HEK293 (cell line): ENCODE measurements at regions not wholly inside any gene's neighbourhood (a gene's known extent, or its start where the extent isn't known, plus 50 kb on each side); places are given as distances from the start of the nearest gene placed in this dataset.

Experiments
- CTCF ChIA-PET: fragments of 350-600 bp; formaldehyde crosslinking; extraction: SDS; loops from one replicate; lab custom pipeline; 2021; ENCODE audit warnings: antibody characterized with exemption; lab: Yijun Ruan, JAX
- POLR2A ChIA-PET: fragments of 300-600 bp; formaldehyde crosslinking; extraction: SDS; loops from one replicate; lab custom pipeline; 2020; ENCODE audit warnings: antibody characterized with exemption, inconsistent platforms; lab: Yijun Ruan, JAX
- H3K27ac ChIP-seq: fragments of 200-500 bp; sonication (Bioruptor generic); 2 replicates; pipeline ENCODE4 v1.5.1; 2014; ENCODE audit warnings: low read depth, low read length, control low read depth, inconsistent platforms; ENCODE audit errors: extremely low read depth
- H3K36me3 ChIP-seq, 2 experiments: fragments of 200-500 bp in 1 of 2; sonication (Bioruptor generic) in 1 of 2; 1 replicate in 1 of 2; 2 replicates in 1 of 2; pipeline ENCODE4 v1.5.1; 2014 to 2017; ENCODE audit warnings: inconsistent platforms in 2 of 2, low read length in 2 of 2; ENCODE audit not compliant: control insufficient read depth in 2 of 2, insufficient read depth in 1 of 2
- H3K4me1 ChIP-seq: fragments of 200-500 bp; sonication (Bioruptor generic); 2 replicates; pipeline ENCODE4 v1.5.1; 2014; ENCODE audit warnings: mild to moderate bottlenecking, low read length, inconsistent platforms; ENCODE audit not compliant: control insufficient read depth, insufficient read depth
- H3K4me3 ChIP-seq: 2 replicates; pipeline ENCODE4 v1.5.1; 2011; ENCODE audit warnings: low read depth, mild to moderate bottlenecking, control low read depth, low read length, moderate library complexity
- H3K9me3 ChIP-seq: fragments of 200-500 bp; sonication (Bioruptor generic); 2 replicates; pipeline ENCODE4 v1.5.1; 2014; ENCODE audit warnings: low read depth, low read length, inconsistent platforms; ENCODE audit not compliant: control insufficient read depth, insufficient read depth
- ATF2 ChIP-seq: fragments of 450-650 bp; formaldehyde crosslinking; IDR thresholded peaks from 2 replicates; pipeline ENCODE4 v1.5.1; 2016; ENCODE audit warnings: missing biosample characterization, missing genetic modification characterization, low read depth
- BCL6B ChIP-seq: fragments of 450-650 bp; formaldehyde crosslinking; IDR thresholded peaks from 2 replicates; pipeline ENCODE4 v1.5.1; 2017; ENCODE audit warnings: missing biosample characterization, missing genetic modification characterization
- HOXA7 ChIP-seq: sonication (generic); formaldehyde crosslinking; IDR thresholded peaks from 2 replicates; pipeline ENCODE4 v1.8.1; 2022; ENCODE audit warnings: missing genetic modification reagents, borderline replicate concordance
- KLF9 ChIP-seq: fragments of 450-650 bp; formaldehyde crosslinking; IDR thresholded peaks from 2 replicates; pipeline ENCODE4 v1.5.1; 2016; ENCODE audit warnings: missing biosample characterization, missing genetic modification characterization, low read depth
- OVOL3 ChIP-seq: fragments of 450-650 bp; formaldehyde crosslinking; IDR thresholded peaks from 2 replicates; pipeline ENCODE4 v1.5.1; 2016; ENCODE audit warnings: missing biosample characterization, missing genetic modification characterization
- PRDM10 ChIP-seq: fragments of 450-650 bp; formaldehyde crosslinking; IDR thresholded peaks from 2 replicates; pipeline ENCODE4 v1.5.1; 2016; ENCODE audit warnings: missing biosample characterization, missing genetic modification characterization
- RBAK ChIP-seq: fragments of 450-650 bp; formaldehyde crosslinking; IDR thresholded peaks from 2 replicates; pipeline ENCODE4 v1.5.1; 2016; ENCODE audit warnings: missing biosample characterization, missing genetic modification characterization
- TCF7L2 ChIP-seq: IDR thresholded peaks from 2 replicates; pipeline ENCODE4 v1.6.1; 2011; ENCODE audit warnings: low read depth, mild to moderate bottlenecking, inconsistent platforms, low read length, moderate library complexity, borderline replicate concordance
- ZFP41 ChIP-seq: fragments of 450-650 bp; formaldehyde crosslinking; IDR thresholded peaks from 2 replicates; pipeline ENCODE4 v1.5.1; 2016; ENCODE audit warnings: missing biosample characterization, missing genetic modification characterization, borderline replicate concordance
- ZNF354C ChIP-seq: fragments of 450-650 bp; formaldehyde crosslinking; IDR thresholded peaks from 2 replicates; pipeline ENCODE4 v1.5.1; 2016; ENCODE audit warnings: missing biosample characterization, missing genetic modification characterization, low read depth, borderline replicate concordance
- ZNF362 ChIP-seq: fragments of 450-650 bp; formaldehyde crosslinking; IDR thresholded peaks from 2 replicates; pipeline ENCODE4 v1.5.1; 2016; ENCODE audit warnings: missing biosample characterization, missing genetic modification characterization
- ZNF654 ChIP-seq: fragments of 450-650 bp; formaldehyde crosslinking; IDR thresholded peaks from 2 replicates; pipeline ENCODE4 v1.5.1; 2016; ENCODE audit warnings: low read depth, missing biosample characterization, missing genetic modification characterization
- ZNF670 ChIP-seq: fragments of 450-650 bp; formaldehyde crosslinking; IDR thresholded peaks from 2 replicates; pipeline ENCODE4 v1.5.1; 2016; ENCODE audit warnings: missing biosample characterization, missing genetic modification characterization, low read depth
- ZSCAN18 ChIP-seq: fragments of 450-650 bp; formaldehyde crosslinking; IDR thresholded peaks from 2 replicates; pipeline ENCODE4 v1.5.1; 2016; ENCODE audit warnings: missing biosample characterization, missing genetic modification characterization
- ZXDB ChIP-seq: fragments of 450-650 bp; formaldehyde crosslinking; IDR thresholded peaks from 2 replicates; pipeline ENCODE4 v1.5.1; 2016; ENCODE audit warnings: missing biosample characterization, missing genetic modification characterization

GRCh38 chr3:82409842-82410241, 648.4 kb upstream of the GBE1 start:
- Histone ChIP-seq H3K4me1 (no peaks in the 10 kb centered on the region), H3K4me3 (no peak overlapping the region), H3K9me3 (no peaks in the 10 kb centered on the region), H3K36me3 (no peaks in the 10 kb centered on the region), H3K27ac (no peak overlapping the region)
- POLR2A ChIA-PET = no interaction called here
- CTCF ChIA-PET = interaction anchor here (0.7 kb wide), 1 partner anchor 992 kb away, joined by 3 read pairs; no protein-coding TSS in a partner anchor
- no peak for TF ChIP-seq ZNF354C (tag by site-specific recombination)
- TF ChIP-seq ZNF670 (tag by site-specific recombination) = no peak

GRCh38 chr3:82392203-82392775, 630.8 kb upstream of the GBE1 start:
- Histone ChIP-seq H3K27ac (no peak overlapping the region), H3K9me3 (no peaks in the 10 kb centered on the region), H3K4me1 (no peaks in the 10 kb centered on the region), H3K36me3 (no peaks in the 10 kb centered on the region), H3K4me3 (no peak overlapping the region)
- TF ChIP-seq ZSCAN18 (tag by site-specific recombination) (no peak), KLF9 (no peak), OVOL3 (no peak), ATF2 (tag by site-specific recombination) (no peak), HOXA7 (CRISPR knock-in tag) (no peak)
- ChIA-PET POLR2A (no interaction called here), CTCF (no interaction called here)

GRCh38 chr3:82390868-82391267, 629.4 kb upstream of the GBE1 start:
- POLR2A ChIA-PET = no interaction called here
- H3K4me3 ChIP-seq = no peak overlapping the region
- no peaks in the 10 kb centered on the region for H3K9me3 ChIP-seq

GRCh38 chr3:82386647-82387046, 625.2 kb upstream of the GBE1 start:
- no peaks in the 10 kb centered on the region for H3K9me3 ChIP-seq
- TF ChIP-seq ZXDB (tag by site-specific recombination) = no peak
- no peak for TF ChIP-seq BCL6B (tag by site-specific recombination)
- TF ChIP-seq ZNF670 (tag by site-specific recombination) = no peak
- TF ChIP-seq TCF7L2 = no peak
- no peak for TF ChIP-seq PRDM10 (tag by site-specific recombination)
- no peak for TF ChIP-seq ZNF654 (tag by site-specific recombination)
- no peak for TF ChIP-seq ZFP41 (tag by site-specific recombination)
- TF ChIP-seq, all 188 proteins: peak for 0
- Histone ChIP-seq H3K36me3 (no peaks in the 10 kb centered on the region), H3K4me3 (no peak overlapping the region), H3K27ac (no peak overlapping the region), H3K4me1 (no peaks in the 10 kb centered on the region)
- CTCF ChIA-PET = no interaction called here
- POLR2A ChIA-PET = no interaction called here

More at GRCh38 chr3:82390868-82391267, 629.4 kb upstream of the GBE1 start:
- H3K4me1 ChIP-seq = no peaks in the 10 kb centered on the region
- CTCF ChIA-PET = no interaction called here
- no peak overlapping the region for H3K27ac ChIP-seq
- H3K36me3 ChIP-seq = no peaks in the 10 kb centered on the region
- TF ChIP-seq RBAK (tag by site-specific recombination) (no peak), ZNF362 (tag by site-specific recombination) (no peak)
